Activated CD4-positive, alpha-beta memory T cell treated with anti-CD3 and anti-CD28 coated beads for 36 hours (primary cell): ENCODE measurements at regions not wholly inside any gene's neighbourhood (a gene's known extent, or its start where the extent isn't known, plus 50 kb on each side); places are given as distances from the start of the nearest gene placed in this dataset.

ENCODE experiments used
- CTCF ChIA-PET: fragments of 350-600 bp; sonication (Branson Sonifier 250); formaldehyde crosslinking; loops from one replicate; lab custom pipeline; 2021; ENCODE audit warnings: antibody characterized with exemption, inconsistent platforms; lab: Charles Lee
- POLR2A ChIA-PET: fragments of 350-600 bp; sonication (Branson Sonifier 250); formaldehyde crosslinking; loops from one replicate; lab custom pipeline; 2021; ENCODE audit warnings: antibody characterized with exemption; lab: Charles Lee
- DNase-seq: peaks from one replicate; pipeline ENCODE4 v3.0.0-alpha.2; 2020
- H3K27ac Mint-ChIP-seq: one replicate; pipeline ENCODE4 v1.8.0; 2021; ENCODE audit warnings: mixed read lengths
- H3K27me3 Mint-ChIP-seq: one replicate; pipeline ENCODE4 v1.8.0; 2021; ENCODE audit warnings: mixed read lengths
- H3K36me3 Mint-ChIP-seq: one replicate; pipeline ENCODE4 v1.8.0; 2021; ENCODE audit warnings: mixed read lengths
- H3K4me1 Mint-ChIP-seq: one replicate; pipeline ENCODE4 v1.8.0; 2021; ENCODE audit warnings: low read depth, mixed read lengths
- H3K4me3 Mint-ChIP-seq: one replicate; pipeline ENCODE4 v1.8.0; 2021; ENCODE audit warnings: mild to moderate bottlenecking, mixed read lengths
- H3K9me3 Mint-ChIP-seq: one replicate; pipeline ENCODE4 v1.8.0; 2021; ENCODE audit warnings: mixed read lengths
- intact Hi-C: fragments of 100-400 bp; cut with micrococcal nuclease; formaldehyde crosslinking; loops from one replicate; pipeline ENCODE4 v1.15.1; 2023

DNA sequence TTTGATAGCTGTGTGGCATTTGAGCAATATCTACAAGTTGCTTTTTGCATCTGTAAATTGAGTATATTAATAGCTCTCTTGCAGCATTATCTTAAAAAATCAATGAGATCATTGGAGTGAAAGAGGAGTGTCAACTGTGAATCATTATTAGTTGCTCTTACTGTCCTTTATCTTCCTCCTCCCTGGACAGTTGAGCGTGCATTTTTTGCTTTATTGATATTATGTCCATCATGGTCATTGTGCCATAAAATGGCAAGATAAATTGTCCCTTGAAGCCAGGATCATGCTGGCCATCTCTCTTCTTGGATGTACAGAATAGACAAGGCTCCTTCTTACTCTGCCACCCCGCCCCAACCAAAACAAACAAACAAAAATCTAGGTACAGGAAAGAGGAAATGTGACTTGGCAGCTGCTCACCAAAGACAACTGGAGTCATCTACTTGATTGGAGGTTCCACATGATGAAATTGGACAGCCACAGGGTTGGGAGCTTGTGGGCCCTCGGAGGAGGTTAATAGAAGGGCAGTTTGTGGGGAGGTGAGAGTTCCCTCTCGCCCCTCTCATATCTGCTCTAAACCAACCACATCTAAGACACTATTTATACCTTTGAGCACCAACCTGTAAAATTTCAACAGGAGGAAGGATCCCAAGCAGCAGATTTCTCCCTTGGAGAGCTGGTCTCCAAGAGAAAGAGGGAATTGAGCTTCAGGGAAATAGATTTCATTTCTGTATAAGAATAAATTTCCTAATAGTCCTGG, 252.7 kb downstream of the SKIDA1 start:
- intact Hi-C loops: no loop called here
- POLR2A ChIA-PET: no interaction called here
- H3K4me1 Mint-ChIP-seq: no peaks in the 10 kb centered on the region
- DNase-seq: no peak
- CTCF ChIA-PET: interaction anchor here (1.0 kb wide), 1 partner anchor 194 kb away, joined by 3 read pairs; no protein-coding TSS in a partner anchor
- H3K27ac Mint-ChIP-seq: no peak overlapping the region
- H3K36me3 Mint-ChIP-seq: no peaks in the 10 kb centered on the region
- peaks cover 2% of the 10 kb centered on the region for H3K27me3 Mint-ChIP-seq
- no peak overlapping the region for H3K4me3 Mint-ChIP-seq
- H3K9me3 Mint-ChIP-seq: peaks cover 7% of the 10 kb centered on the region

DNA sequence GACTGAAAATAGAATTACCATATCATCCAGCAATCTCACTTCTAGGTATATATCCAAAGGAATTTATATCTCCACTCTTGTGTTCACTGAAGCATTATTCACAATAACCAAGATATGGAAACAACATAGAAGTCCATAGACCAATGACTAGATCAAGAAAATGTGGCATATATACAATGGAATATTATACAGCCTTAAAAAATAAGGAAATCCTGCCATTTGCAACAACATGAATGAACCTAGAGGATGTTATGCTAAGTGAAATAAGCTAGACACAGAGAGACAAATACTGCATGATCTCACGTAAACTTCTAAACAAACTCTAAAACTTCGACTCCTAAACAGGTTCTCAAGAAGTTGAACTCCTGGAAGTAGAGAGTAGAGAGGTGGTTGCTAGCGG, 254.5 kb downstream of the SKIDA1 start:
- intact Hi-C loops: loop anchor here (1.0 kb wide), 1 partner anchor 193 kb away; no protein-coding TSS in a partner anchor
- POLR2A ChIA-PET: no interaction called here

GRCh38 chr10:21269289-21269688, 256.2 kb downstream of the SKIDA1 start:
- no peak for DNase-seq
- Mint-ChIP-seq H3K4me3 (no peak overlapping the region), H3K27ac (no peak overlapping the region), H3K27me3 (no peaks in the 10 kb centered on the region), H3K9me3 (peaks cover 7% of the 10 kb centered on the region), H3K36me3 (no peaks in the 10 kb centered on the region), H3K4me1 (no peaks in the 10 kb centered on the region)
- POLR2A ChIA-PET: no interaction called here
- CTCF ChIA-PET: no interaction called here
- intact Hi-C loops: no loop called here

More for the DNA sequence above, 254.5 kb downstream of the SKIDA1 start:
- DNase-seq: no peak
- Mint-ChIP-seq H3K4me3 (no peak overlapping the region), H3K27me3 (no peaks in the 10 kb centered on the region), H3K4me1 (no peaks in the 10 kb centered on the region), H3K36me3 (no peaks in the 10 kb centered on the region), H3K9me3 (peaks cover 7% of the 10 kb centered on the region), H3K27ac (no peak overlapping the region)
- CTCF ChIA-PET: no interaction called here

DNA sequence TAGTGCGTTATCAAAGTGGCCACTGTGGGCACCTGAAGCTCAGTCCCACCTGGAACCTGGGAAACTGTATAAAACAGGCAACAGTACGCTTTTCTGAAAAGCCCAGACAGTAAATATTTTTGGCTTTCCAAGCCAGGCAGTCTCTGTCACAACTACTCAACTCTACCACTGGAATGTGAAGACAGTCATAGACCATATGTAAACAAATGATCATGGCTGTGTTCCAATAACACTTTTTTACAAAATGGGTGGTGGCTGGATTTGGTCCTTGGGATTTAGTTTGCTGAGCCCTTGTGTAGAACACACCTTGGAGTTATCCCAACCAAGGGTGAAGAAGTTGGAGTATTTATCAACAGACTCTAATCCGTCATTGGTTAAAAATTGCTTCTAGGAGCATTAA, 259.9 kb downstream of the SKIDA1 start:
- H3K4me3 Mint-ChIP-seq: no peak overlapping the region
- no peaks in the 10 kb centered on the region for H3K36me3 Mint-ChIP-seq
- ChIA-PET CTCF (no interaction called here), POLR2A (no interaction called here)
- no peaks in the 10 kb centered on the region for H3K27me3 Mint-ChIP-seq
- no peak overlapping the region for H3K27ac Mint-ChIP-seq
- H3K9me3 Mint-ChIP-seq: peaks cover under 1% of the 10 kb centered on the region
- intact Hi-C loops: no loop called here
- no peak for DNase-seq
- no peaks in the 10 kb centered on the region for H3K4me1 Mint-ChIP-seq

DNA sequence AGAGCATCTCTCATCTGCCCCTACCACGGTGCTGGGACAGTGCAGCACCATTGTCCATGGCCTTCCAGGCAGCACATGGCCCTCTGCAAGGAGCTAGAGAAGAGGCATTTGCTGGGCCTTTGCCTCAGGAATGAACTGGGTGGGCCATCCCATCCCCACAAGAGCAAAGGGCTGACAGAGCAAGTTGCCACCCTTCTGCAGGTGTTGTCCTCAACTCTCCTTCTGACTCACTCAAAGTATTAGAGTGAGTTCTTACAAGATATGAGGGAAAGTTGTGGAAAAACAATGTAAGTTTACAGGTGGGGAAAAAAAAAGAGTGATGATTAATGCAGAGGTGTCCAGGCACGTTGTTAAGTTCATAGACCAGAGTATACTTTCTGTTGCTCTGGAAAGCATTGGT, 261.2 kb downstream of the SKIDA1 start:
- H3K4me3 Mint-ChIP-seq: no peak overlapping the region
- H3K4me1 Mint-ChIP-seq: no peaks in the 10 kb centered on the region
- no peak for DNase-seq
- ChIA-PET CTCF (no interaction called here), POLR2A (no interaction called here)
- H3K9me3 Mint-ChIP-seq: no peaks in the 10 kb centered on the region
- H3K27ac Mint-ChIP-seq: no peak overlapping the region
- no peaks in the 10 kb centered on the region for H3K36me3 Mint-ChIP-seq
- H3K27me3 Mint-ChIP-seq: no peaks in the 10 kb centered on the region
- intact Hi-C loops: no loop called here

DNA sequence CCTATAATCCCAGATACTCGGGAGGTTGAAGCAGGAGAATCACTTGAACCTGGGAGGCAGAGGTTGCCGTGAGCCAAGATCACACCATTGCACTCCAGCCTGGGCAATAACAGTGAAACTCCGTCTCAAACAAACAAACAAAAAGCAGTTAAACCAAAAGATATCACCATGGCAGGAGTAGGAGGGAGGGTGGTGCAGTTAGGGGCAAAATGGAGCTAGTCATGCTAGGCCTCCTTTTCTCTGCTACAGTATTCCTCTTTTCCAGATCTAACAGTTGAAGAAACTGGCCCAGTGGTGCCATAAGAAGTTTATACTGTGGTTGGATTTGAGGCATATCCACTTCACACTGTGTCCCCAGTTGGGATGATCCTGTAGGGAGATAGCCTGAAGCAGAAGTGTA, 261.6 kb downstream of the SKIDA1 start:
- no peak overlapping the region for H3K4me3 Mint-ChIP-seq
- no peaks in the 10 kb centered on the region for H3K4me1 Mint-ChIP-seq
- DNase-seq: no peak
- intact Hi-C loops: no loop called here
- ChIA-PET POLR2A (no interaction called here), CTCF (no interaction called here)
- no peaks in the 10 kb centered on the region for H3K9me3 Mint-ChIP-seq
- H3K36me3 Mint-ChIP-seq: no peaks in the 10 kb centered on the region
- H3K27me3 Mint-ChIP-seq: no peaks in the 10 kb centered on the region
- no peak overlapping the region for H3K27ac Mint-ChIP-seq

DNA sequence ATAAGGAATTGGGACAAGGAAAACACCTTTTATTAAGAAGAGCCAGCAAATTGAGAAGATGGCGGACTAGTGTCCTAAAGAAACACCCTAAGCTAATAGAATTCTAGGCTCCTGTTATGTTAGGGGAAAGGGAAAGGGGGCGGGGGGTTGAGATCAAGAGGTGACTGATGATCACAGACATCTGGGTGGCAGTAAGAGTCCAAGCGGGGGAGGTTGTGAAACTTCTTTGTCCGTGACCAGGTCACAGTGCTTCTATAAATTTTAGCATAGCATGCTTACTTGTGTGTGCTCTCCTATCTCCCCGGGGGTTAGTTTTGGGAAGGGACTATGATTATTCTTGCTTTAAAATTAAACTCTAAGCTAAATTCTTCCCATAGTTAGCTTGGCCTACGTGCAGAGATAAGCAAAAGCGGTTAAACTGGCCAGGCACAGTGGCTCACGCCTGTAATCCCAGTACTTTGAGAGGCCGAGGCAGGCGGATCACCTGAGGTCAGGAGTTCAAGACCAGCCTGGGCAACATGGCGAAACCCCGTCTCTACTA, 262.1 kb downstream of the SKIDA1 start:
- intact Hi-C loops: no loop called here
- H3K27me3 Mint-ChIP-seq: no peaks in the 10 kb centered on the region
- no peaks in the 10 kb centered on the region for H3K4me1 Mint-ChIP-seq
- H3K36me3 Mint-ChIP-seq: no peaks in the 10 kb centered on the region
- no peak overlapping the region for H3K27ac Mint-ChIP-seq
- H3K9me3 Mint-ChIP-seq: no peaks in the 10 kb centered on the region
- POLR2A ChIA-PET: no interaction called here
- H3K4me3 Mint-ChIP-seq: no peak overlapping the region
- no peak for DNase-seq
- CTCF ChIA-PET: no interaction called here

- H3K27me3 Mint-ChIP-seq: no peaks in the 10 kb centered on the region
- DNase-seq: no peak
- H3K27ac Mint-ChIP-seq: no peak overlapping the region
- H3K36me3 Mint-ChIP-seq: no peaks in the 10 kb centered on the region
- ChIA-PET CTCF (no interaction called here), POLR2A (no interaction called here)
- intact Hi-C loops: no loop called here
- H3K4me3 Mint-ChIP-seq: no peak overlapping the region
- H3K9me3 Mint-ChIP-seq: no peaks in the 10 kb centered on the region
- no peaks in the 10 kb centered on the region for H3K4me1 Mint-ChIP-seq
Measured at GRCh38 chr10:21261842-21262294, 263.6 kb downstream of the SKIDA1 start.

GRCh38 chr10:21260506-21261149, 264.9 kb downstream of the SKIDA1 start:
- intact Hi-C loops: no loop called here
- Mint-ChIP-seq H3K27ac (no peak overlapping the region), H3K4me1 (no peaks in the 10 kb centered on the region), H3K27me3 (no peaks in the 10 kb centered on the region), H3K9me3 (no peaks in the 10 kb centered on the region), H3K36me3 (no peaks in the 10 kb centered on the region), H3K4me3 (no peak overlapping the region)
- no peak for DNase-seq
- ChIA-PET POLR2A (no interaction called here), CTCF (no interaction called here)

DNA sequence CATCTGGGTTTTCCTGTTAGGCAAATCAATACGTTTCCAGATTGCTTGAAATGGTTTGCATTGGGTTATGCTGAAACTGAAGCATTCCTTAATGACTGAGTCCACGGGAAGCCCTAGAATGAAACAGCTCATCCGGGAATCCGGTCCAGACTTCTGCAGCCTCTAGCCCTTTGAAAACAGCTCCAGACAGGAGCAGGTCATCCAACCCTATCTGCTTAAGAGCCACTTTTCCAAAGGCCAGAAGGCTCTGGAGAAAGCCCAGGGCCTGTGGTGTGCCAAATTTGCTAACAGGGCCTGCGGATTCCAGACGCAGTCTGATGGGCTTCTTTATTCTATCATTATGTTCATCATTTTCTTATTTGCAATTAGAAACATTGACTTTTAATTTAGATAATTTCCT, 265.4 kb downstream of the SKIDA1 start:
- CTCF ChIA-PET: no interaction called here
- DNase-seq: no peak
- Mint-ChIP-seq H3K36me3 (no peaks in the 10 kb centered on the region), H3K4me1 (no peaks in the 10 kb centered on the region), H3K4me3 (no peak overlapping the region), H3K9me3 (no peaks in the 10 kb centered on the region), H3K27ac (no peak overlapping the region), H3K27me3 (no peaks in the 10 kb centered on the region)
- POLR2A ChIA-PET: no interaction called here
- intact Hi-C loops: no loop called here

DNA sequence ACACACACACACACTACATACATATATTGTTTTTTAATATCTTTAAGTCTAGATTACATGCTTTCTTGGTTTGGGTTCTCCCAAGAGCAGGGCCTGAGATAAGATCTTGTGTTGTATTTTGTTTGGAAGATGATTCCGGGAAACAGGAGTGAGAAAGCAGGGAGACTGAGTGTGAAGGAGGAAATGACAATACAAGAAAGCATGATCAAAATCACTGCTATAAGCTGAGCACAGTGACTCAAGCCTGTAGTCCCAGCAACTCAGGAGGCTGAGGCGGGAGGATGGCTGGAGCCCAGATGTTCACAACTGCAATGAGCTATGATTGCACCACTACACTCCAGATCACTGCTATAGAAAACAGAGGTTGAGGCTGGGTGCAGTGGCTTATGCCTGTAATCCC, 267.6 kb downstream of the SKIDA1 start:
- no peak for DNase-seq
- ChIA-PET CTCF (no interaction called here), POLR2A (interaction anchor here (0.5 kb wide), 1 partner anchor 1554 kb away, joined by 4 read pairs; no protein-coding TSS in a partner anchor)
- no peaks in the 10 kb centered on the region for H3K4me1 Mint-ChIP-seq
- H3K36me3 Mint-ChIP-seq: no peaks in the 10 kb centered on the region
- no peak overlapping the region for H3K27ac Mint-ChIP-seq
- no peaks in the 10 kb centered on the region for H3K27me3 Mint-ChIP-seq
- intact Hi-C loops: no loop called here
- no peaks in the 10 kb centered on the region for H3K9me3 Mint-ChIP-seq
- no peak overlapping the region for H3K4me3 Mint-ChIP-seq

- Mint-ChIP-seq H3K27me3 (no peaks in the 10 kb centered on the region), H3K4me3 (no peak overlapping the region), H3K27ac (no peak overlapping the region), H3K9me3 (no peaks in the 10 kb centered on the region), H3K4me1 (no peaks in the 10 kb centered on the region), H3K36me3 (no peaks in the 10 kb centered on the region)
- POLR2A ChIA-PET: no interaction called here
- intact Hi-C loops: no loop called here
- DNase-seq: no peak
- CTCF ChIA-PET: no interaction called here
Measured at GRCh38 chr10:21257191-21257590, 268.3 kb downstream of the SKIDA1 start.
